ENCODE measurements at regions not wholly inside any gene's neighbourhood (a gene's known extent, or its start where the extent isn't known, plus 50 kb on each side); places are given as distances from the start of the nearest gene placed in this dataset.
"Not testable (repeated sequence)": the region's sequence is repeated elsewhere in the genome, so short reads cannot be mapped to it uniquely, and the experiment has no call there.

DNA sequence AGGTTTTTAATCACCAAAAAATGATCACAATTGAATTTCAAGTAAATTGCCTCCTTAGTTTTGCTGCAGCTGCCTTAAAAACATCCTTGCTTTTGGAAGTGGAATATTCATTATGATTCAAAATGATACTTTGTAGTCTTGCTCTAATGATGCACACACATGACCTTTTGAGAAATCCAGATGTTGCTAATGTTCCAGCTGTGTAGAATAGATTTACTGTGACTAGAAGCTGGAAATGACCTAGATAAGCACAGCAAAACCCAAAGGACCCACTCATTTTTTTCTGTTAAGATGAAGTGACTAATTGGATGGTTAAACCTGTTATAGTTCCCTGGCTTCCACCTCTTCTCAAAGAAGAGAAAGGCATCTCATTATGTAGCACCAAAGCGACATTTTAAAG, 64.6 kb upstream of the RALGPS2 start:
- Histone ChIP-seq H3K9ac (ENCODE audit: low read depth, low read length) (no peak overlapping the region), H3K27me3 (ENCODE audit: control insufficient read depth, insufficient read depth, low read length) (no peaks in the 10 kb centered on the region), H3K36me3 (ENCODE audit: insufficient read depth, low read length) (no peaks in the 10 kb centered on the region), H3K9me3 (replicated peaks; ENCODE audit: low read length) (no peaks in the 10 kb centered on the region), H3K4me2 (ENCODE audit: low read length) (no peak overlapping the region), H3K4me3 (ENCODE audit: low read length) (no peak overlapping the region), H3K4me1 (ENCODE audit: control insufficient read depth, insufficient read depth, low read length) (no peaks in the 10 kb centered on the region)

DNA sequence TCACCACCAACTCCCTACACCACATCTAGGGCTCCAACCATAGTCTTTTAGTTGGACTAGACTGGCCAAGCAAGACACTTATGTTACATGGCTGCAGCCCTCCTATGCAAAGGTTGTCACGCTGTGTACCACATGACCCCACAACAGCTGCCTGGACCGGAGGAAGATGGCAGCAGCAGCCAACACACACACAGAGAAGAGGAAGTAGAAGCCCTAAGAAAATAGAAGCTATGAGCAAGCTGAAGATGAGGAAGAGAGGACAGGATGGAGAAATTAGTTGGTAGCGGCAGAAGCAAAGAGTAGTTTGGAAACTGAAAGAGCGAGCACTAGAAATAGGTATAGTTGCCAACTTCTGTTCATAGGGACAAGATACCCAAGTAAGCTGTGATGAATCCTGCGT, 60.8 kb upstream of the RALGPS2 start:
- no peaks in the 10 kb centered on the region for H3K9me3 ChIP-seq (replicated peaks; ENCODE audit: low read length)
- no peak overlapping the region for H3K4me3 ChIP-seq (ENCODE audit: low read length)
- no peaks in the 10 kb centered on the region for H3K4me1 ChIP-seq (ENCODE audit: control insufficient read depth, insufficient read depth, low read length)
- no peak overlapping the region for H3K4me2 ChIP-seq (ENCODE audit: low read length)
- H3K9ac ChIP-seq (ENCODE audit: low read depth, low read length) = no peak overlapping the region
- no peaks in the 10 kb centered on the region for H3K27me3 ChIP-seq (ENCODE audit: control insufficient read depth, insufficient read depth, low read length)
- H3K36me3 ChIP-seq (ENCODE audit: insufficient read depth, low read length) = no peaks in the 10 kb centered on the region

DNA sequence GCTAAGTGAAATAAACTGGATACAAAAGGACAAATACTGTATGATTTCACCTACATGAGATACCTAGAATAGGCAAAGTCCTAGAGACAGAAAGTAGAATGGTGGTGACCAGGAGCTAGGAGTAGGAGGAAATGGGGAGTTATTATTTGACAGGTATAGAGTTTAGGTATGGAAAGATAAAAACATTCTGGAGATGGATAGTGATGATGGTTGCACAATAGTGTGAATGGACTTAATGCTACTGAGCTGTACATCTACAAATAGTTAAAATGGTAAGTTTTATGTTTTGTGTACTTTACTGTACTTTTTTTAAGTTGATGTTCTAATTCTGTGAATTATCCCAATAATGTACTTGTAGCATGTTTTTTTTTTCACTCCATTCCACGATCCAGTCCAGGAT, 59.5 kb upstream of the RALGPS2 start:
- no peak overlapping the region for H3K9ac ChIP-seq (ENCODE audit: low read depth, low read length)

DNA sequence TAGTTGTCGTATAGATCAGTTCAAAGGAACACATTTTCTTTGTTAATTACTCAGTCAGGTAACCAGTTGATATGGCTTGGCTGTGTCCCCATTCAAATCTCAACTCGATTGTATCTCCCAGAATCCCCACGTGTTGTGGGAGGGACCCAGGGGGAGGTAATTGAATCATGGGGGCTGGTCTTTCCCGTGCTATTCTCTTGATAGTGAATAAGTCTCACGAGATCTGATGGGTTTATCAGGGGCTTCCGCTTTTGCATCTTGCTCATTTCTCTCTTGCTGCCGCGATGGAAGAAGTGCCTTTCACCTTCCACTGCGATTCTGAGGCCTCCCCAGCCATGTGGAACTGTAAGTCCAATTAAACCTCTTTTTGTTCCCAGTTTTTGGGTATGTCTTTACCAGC, 58.2 kb upstream of the RALGPS2 start:
- H3K4me3 ChIP-seq (ENCODE audit: low read length); H3K4me1 ChIP-seq (ENCODE audit: control insufficient read depth, insufficient read depth, low read length); H3K9me3 ChIP-seq (replicated peaks; ENCODE audit: low read length); H3K4me2 ChIP-seq (ENCODE audit: low read length); H3K27me3 ChIP-seq (ENCODE audit: control insufficient read depth, insufficient read depth, low read length); H3K36me3 ChIP-seq (ENCODE audit: insufficient read depth, low read length); H3K9ac ChIP-seq (ENCODE audit: low read depth, low read length): not testable (repeated sequence)

More for the DNA sequence above, 59.5 kb upstream of the RALGPS2 start:
- H3K4me1 ChIP-seq (ENCODE audit: control insufficient read depth, insufficient read depth, low read length) = no peaks in the 10 kb centered on the region
- no peaks in the 10 kb centered on the region for H3K36me3 ChIP-seq (ENCODE audit: insufficient read depth, low read length)
- no peaks in the 10 kb centered on the region for H3K9me3 ChIP-seq (replicated peaks; ENCODE audit: low read length)
- no peak overlapping the region for H3K4me3 ChIP-seq (ENCODE audit: low read length)
- no peaks in the 10 kb centered on the region for H3K27me3 ChIP-seq (ENCODE audit: control insufficient read depth, insufficient read depth, low read length)
- H3K4me2 ChIP-seq (ENCODE audit: low read length) = no peak overlapping the region

DNA sequence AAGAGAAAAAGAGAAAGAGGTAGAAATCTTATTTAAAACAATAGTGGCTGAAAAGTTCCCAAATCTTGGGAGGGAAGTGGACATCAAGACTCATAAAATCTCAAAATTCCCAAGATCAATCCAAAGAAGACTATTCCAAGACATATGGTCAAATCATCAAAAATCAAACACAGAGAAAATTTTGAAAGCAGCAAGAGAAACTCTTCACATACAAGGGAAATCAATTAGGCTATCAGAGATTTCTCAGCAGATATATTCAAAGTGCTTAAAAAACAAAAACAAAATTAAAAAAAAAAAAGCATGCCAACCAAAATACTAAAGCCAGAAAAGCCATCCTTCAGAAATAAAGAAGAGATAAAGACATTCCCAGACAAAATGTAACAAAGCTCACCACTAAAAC, 52.6 kb upstream of the RALGPS2 start:
- Histone ChIP-seq H3K9ac (ENCODE audit: low read depth, low read length) (no peak overlapping the region), H3K9me3 (replicated peaks; ENCODE audit: low read length) (no peaks in the 10 kb centered on the region), H3K4me1 (ENCODE audit: control insufficient read depth, insufficient read depth, low read length) (no peaks in the 10 kb centered on the region), H3K36me3 (ENCODE audit: insufficient read depth, low read length) (no peaks in the 10 kb centered on the region), H3K4me3 (ENCODE audit: low read length) (no peak overlapping the region), H3K27me3 (ENCODE audit: control insufficient read depth, insufficient read depth, low read length) (no peaks in the 10 kb centered on the region), H3K4me2 (ENCODE audit: low read length) (no peak overlapping the region)

DNA sequence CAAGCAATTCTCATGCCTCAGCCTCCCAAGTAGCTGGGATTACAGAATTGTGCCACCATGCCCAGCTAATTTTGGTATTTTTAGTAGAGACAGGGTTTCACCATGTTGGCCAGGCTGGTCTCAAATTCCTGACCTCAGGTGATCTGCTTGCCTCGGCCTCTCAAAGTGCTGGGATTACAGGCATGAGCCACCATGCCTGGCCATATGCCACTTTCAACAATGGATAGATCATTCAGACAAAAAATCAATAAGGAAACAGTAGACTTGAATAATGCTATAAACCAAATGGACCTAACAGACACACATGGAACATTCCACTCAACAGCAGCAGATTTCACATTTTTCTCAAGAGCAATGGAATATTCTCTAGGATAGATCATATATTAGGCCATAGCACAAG, 50.5 kb upstream of the RALGPS2 start:
- not testable (repeated sequence) for H3K4me3 ChIP-seq (ENCODE audit: low read length); H3K4me1 ChIP-seq (ENCODE audit: control insufficient read depth, insufficient read depth, low read length); H3K27me3 ChIP-seq (ENCODE audit: control insufficient read depth, insufficient read depth, low read length)

More for the DNA sequence above, 50.5 kb upstream of the RALGPS2 start:
- not testable (repeated sequence) for H3K36me3 ChIP-seq (ENCODE audit: insufficient read depth, low read length); H3K4me2 ChIP-seq (ENCODE audit: low read length); H3K9ac ChIP-seq (ENCODE audit: low read depth, low read length); H3K9me3 ChIP-seq (replicated peaks; ENCODE audit: low read length)

Data from skeletal muscle satellite cell (primary cell).